PC-3 (cell line): ENCODE measurements at regions not wholly inside any gene's neighbourhood (a gene's known extent, or its start where the extent isn't known, plus 50 kb on each side); places are given as distances from the start of the nearest gene placed in this dataset.

ENCODE experiments used
- ATAC-seq: fragments of 200-7000 bp; cut with Tn5 transposase; 2 replicates; pipeline ENCODE4 v1.9.1; 2020; ENCODE audit warnings: mild to moderate bottlenecking, moderate library complexity
- BruUV-seq: library from RNA; stranded (reverse); fragments of 400-500 nt; replicated peaks from 2 replicates; lab custom pipeline; 2021; lab: Mats Ljungman, UMichigan
- CTCF ChIA-PET: fragments of 300-600 bp; sonication (Branson Sonifier 250); formaldehyde crosslinking; loops from one replicate; lab custom pipeline; 2022; ENCODE audit warnings: antibody characterized with exemption; lab: Charles Lee
- POLR2A ChIA-PET: fragments of 300-600 bp; sonication (Branson Sonifier 250); formaldehyde crosslinking; loops from one replicate; lab custom pipeline; 2022; ENCODE audit warnings: antibody characterized with exemption; ENCODE audit not compliant: unreplicated experiment; lab: Charles Lee
- DNase-seq: peaks from one replicate; pipeline ENCODE4 v3.0.0-alpha.2; 2015
- H2AFZ ChIP-seq: fragments of 300-600 bp; sonication (generic); 2 replicates; pipeline ENCODE4 v1.6.0; 2016; ENCODE audit warnings: antibody characterized with exemption, low read length
- H3F3A ChIP-seq: fragments of 300-600 bp; sonication (generic); one replicate; pipeline ENCODE4 v1.6.0; 2017; ENCODE audit warnings: antibody characterized with exemption, low read length, control low read depth, mild to moderate bottlenecking; ENCODE audit not compliant: unreplicated experiment
- H3K27ac ChIP-seq: fragments of 300-600 bp; sonication (generic); 2 replicates; pipeline ENCODE4 v1.5.1; 2016; ENCODE audit warnings: mild to moderate bottlenecking, low read length
- H3K27me3 ChIP-seq: fragments of 300-600 bp; sonication (generic); 2 replicates; pipeline ENCODE4 v1.6.1; 2016; ENCODE audit warnings: low read length, mixed read lengths
- H3K36me3 ChIP-seq: fragments of 300-600 bp; sonication (generic); 2 replicates; pipeline ENCODE4 v1.6.1; 2016; ENCODE audit warnings: low read depth, mixed run types, low read length, mixed read lengths
- H3K4me1 ChIP-seq: fragments of 300-600 bp; sonication (generic); 2 replicates; pipeline ENCODE4 v1.5.1; 2016; ENCODE audit warnings: low read length; ENCODE audit not compliant: insufficient read depth
- H3K4me2 ChIP-seq: fragments of 300-600 bp; sonication (generic); 2 replicates; pipeline ENCODE4 v1.6.0; 2016; ENCODE audit warnings: low read length
- H3K4me3 ChIP-seq: fragments of 300-600 bp; sonication (generic); 2 replicates; pipeline ENCODE4 v1.5.1; 2016; ENCODE audit warnings: mild to moderate bottlenecking, low read length, mixed read lengths
- H3K79me2 ChIP-seq: fragments of 300-600 bp; sonication (generic); 2 replicates; pipeline ENCODE4 v1.6.1; 2017; ENCODE audit warnings: low read length, mixed read lengths
- H3K9ac ChIP-seq: fragments of 300-600 bp; sonication (generic); 2 replicates; pipeline ENCODE4 v1.6.0; 2016; ENCODE audit warnings: mild to moderate bottlenecking, low read length
- H3K9me2 ChIP-seq: fragments of 300-600 bp; sonication (generic); replicated peaks from 2 replicates; pipeline ENCODE4 v1.6.1; 2016; ENCODE audit warnings: mixed run types, low read length, mixed read lengths
- H3K9me3 ChIP-seq: fragments of 300-600 bp; sonication (generic); 2 replicates; pipeline ENCODE4 v1.6.1; 2016; ENCODE audit warnings: low read length, mixed read lengths
- H4K20me1 ChIP-seq: fragments of 300-600 bp; sonication (generic); 2 replicates; pipeline ENCODE4 v1.6.1; 2016; ENCODE audit warnings: low read length, mixed read lengths
- EZH2 ChIP-seq: fragments of 300-600 bp; sonication (generic); IDR thresholded peaks from one replicate; pipeline ENCODE4 v1.6.1; 2017; ENCODE audit warnings: antibody characterized with exemption, mild to moderate bottlenecking, low read length; ENCODE audit not compliant: unreplicated experiment
- EZH2phosphoT487 ChIP-seq: fragments of 300-600 bp; sonication (generic); IDR thresholded peaks from 2 replicates; pipeline ENCODE4 v1.6.1; 2018; ENCODE audit warnings: mild to moderate bottlenecking, antibody characterized with exemption, low read length, borderline replicate concordance
- intact Hi-C: fragments of 100-400 bp; cut with micrococcal nuclease; formaldehyde crosslinking; loops from 2 replicates; pipeline ENCODE4 v1.9.0; 2023
- TF ChIP-seq, protein P1 (sequence below): fragments of 300-600 bp; sonication (generic); conservative IDR thresholded peaks from 2 replicates; pipeline ENCODE4 v1.5.1; 2017; ENCODE audit warnings: antibody characterized with exemption, low read depth, mild to moderate bottlenecking, low read length

DNA sequence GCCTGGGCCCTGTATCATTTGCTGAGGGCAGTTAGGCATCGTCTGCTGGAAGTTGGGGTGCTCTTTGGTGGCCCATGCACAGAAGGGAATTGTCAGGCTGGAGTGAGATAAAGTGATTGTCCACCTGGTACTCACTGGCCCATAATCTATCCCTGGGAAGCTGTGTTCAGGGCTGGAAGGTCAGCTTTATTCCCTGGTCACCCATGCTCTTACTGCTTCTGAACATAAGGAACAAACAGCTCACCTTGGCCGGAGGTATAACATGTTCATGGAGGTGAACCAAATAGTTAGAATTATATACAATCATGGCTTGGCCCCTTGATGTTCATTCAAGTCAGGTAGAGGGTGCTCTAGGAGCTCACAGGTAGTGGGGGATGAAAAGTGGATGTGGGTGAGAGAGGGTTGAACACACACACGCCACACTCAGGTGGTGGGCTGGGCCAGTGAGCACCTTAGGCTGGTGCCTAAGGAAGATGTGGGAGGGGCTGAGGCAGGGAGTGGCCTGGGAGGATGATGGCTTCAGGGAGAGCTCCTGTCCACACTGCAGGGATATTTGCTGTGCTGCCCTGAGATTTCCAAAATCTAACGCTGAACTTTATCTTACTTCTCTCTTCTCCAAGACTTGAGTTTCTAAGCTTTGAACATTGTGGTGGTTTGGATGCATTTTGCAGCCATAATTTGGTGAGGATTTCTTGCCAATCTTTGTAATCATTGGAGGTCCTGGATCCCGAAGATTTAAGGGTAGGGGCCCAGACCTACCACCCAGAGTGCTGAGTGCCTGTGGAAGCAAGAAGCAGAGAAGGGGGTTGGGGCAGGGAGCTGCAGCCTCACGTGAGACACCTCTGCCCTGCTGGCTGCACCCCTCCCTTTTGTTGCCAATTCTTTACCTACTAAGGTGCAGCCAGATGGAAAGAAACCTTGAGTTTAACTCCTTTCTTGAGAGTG lies 420.6 kb downstream of the ZNF536 start:
- no peak for TF ChIP-seq EZH2phosphoT487
- no peak for TF ChIP-seq EZH2
- TF ChIP-seq, protein P1, sequence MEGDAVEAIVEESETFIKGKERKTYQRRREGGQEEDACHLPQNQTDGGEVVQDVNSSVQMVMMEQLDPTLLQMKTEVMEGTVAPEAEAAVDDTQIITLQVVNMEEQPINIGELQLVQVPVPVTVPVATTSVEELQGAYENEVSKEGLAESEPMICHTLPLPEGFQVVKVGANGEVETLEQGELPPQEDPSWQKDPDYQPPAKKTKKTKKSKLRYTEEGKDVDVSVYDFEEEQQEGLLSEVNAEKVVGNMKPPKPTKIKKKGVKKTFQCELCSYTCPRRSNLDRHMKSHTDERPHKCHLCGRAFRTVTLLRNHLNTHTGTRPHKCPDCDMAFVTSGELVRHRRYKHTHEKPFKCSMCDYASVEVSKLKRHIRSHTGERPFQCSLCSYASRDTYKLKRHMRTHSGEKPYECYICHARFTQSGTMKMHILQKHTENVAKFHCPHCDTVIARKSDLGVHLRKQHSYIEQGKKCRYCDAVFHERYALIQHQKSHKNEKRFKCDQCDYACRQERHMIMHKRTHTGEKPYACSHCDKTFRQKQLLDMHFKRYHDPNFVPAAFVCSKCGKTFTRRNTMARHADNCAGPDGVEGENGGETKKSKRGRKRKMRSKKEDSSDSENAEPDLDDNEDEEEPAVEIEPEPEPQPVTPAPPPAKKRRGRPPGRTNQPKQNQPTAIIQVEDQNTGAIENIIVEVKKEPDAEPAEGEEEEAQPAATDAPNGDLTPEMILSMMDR = no peak
- no TSS peak for BruUV-seq
- ATAC-seq (no peak), DNase-seq (no peak)
- no peak overlapping the region for H3K4me2 ChIP-seq
- no peak overlapping the region for H3K27ac ChIP-seq
- POLR2A ChIA-PET = no interaction called here
- CTCF ChIA-PET = no interaction called here
- H3K9me2 ChIP-seq = no peaks in the 10 kb centered on the region
- H3K79me2 ChIP-seq = no peaks in the 10 kb centered on the region
- no peak overlapping the region for H2AFZ ChIP-seq
- no peaks in the 10 kb centered on the region for H3K27me3 ChIP-seq
- H4K20me1 ChIP-seq = no peaks in the 10 kb centered on the region
- no peak overlapping the region for H3K4me3 ChIP-seq
- no peak overlapping the region for H3K9ac ChIP-seq
- H3K9me3 ChIP-seq = no peaks in the 10 kb centered on the region
- H3K36me3 ChIP-seq = no peaks in the 10 kb centered on the region
- H3K4me1 ChIP-seq = no peaks in the 10 kb centered on the region
- intact Hi-C loops = no loop called here
- H3F3A ChIP-seq = no peaks in the 10 kb centered on the region

DNA sequence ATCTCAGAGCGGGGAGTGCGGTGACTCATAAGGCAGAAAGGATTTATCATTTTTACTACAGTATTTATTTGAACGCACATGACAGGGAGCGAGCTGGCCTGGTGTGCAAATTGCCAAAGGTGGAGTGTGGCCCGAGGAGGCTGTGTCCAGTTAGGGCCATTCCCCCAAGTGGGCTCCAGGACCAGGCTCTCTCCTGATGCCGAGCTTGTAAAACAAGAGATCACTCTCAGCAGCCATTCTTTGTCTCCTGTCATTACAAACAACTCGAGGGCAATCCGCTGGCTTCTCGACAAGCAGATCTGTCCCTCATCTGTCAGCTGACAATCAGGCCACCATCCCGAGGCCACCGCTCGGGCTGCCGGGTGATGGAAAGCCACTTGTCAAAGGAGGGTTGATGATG lies 418.9 kb downstream of the ZNF536 start:
- ChIA-PET POLR2A (no interaction called here), CTCF (no interaction called here)
- DNase-seq (no peak), ATAC-seq (no peak)
- no peak overlapping the region for H3K4me3 ChIP-seq
- H3K9me2 ChIP-seq = no peaks in the 10 kb centered on the region
- no peaks in the 10 kb centered on the region for H3K9me3 ChIP-seq
- H2AFZ ChIP-seq = no peak overlapping the region
- no peaks in the 10 kb centered on the region for H4K20me1 ChIP-seq
- BruUV-seq = no TSS peak
- no peaks in the 10 kb centered on the region for H3F3A ChIP-seq
- H3K9ac ChIP-seq = no peak overlapping the region
- no peaks in the 10 kb centered on the region for H3K27me3 ChIP-seq
- intact Hi-C loops = no loop called here
- TF ChIP-seq, protein P1 = no peak
- TF ChIP-seq EZH2 = no peak
- no peak for TF ChIP-seq EZH2phosphoT487
- no peak overlapping the region for H3K4me2 ChIP-seq
- H3K27ac ChIP-seq = no peak overlapping the region
- no peaks in the 10 kb centered on the region for H3K4me1 ChIP-seq
- no peaks in the 10 kb centered on the region for H3K36me3 ChIP-seq
- no peaks in the 10 kb centered on the region for H3K79me2 ChIP-seq
